ENCODE measurements at regions not wholly inside any gene's neighbourhood (a gene's known extent, or its start where the extent isn't known, plus 50 kb on each side); places are given as distances from the start of the nearest gene placed in this dataset.

DNA sequence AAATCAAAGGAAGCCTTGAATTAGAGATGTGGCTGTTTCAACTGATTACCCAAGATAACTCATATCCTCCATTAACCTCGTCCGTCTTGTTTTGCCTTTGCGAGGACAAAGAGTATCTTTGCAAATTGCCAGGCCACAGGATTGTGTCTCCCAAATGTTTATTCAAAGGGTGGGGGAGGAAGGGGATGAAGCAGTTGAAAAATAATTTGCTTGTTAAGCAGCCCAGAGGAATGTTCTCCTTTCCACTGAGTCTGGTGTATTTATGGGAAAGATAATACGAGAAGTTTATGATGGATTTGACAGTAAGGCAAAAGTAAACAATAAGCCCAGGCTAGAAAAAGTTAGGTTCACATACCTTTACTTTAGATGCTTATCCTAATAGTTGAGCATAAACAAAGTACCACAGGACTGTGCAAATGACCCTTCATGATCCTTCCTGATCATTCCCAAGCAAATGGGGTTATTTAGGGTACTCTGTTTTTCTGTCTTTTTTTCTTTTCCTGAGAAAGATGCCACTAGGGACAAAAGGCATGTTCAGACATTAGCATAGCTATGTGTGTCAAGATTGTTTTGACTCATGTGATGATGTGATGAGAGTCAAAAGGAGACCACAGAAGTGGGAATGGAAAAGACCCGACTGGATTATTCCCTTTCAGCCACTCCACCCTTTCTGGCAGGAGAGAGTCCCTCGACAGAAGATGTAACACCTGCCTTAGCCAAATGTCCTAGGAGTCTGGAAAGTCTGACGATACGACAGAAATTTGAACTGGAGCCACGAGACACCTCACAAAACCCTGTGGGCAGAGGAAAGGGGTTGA is 243.0 kb upstream of the GLI3 start:
- TF ChIP-seq POLR2A (IDR thresholded peaks at IDR 0.05) = no peak
- no peak for TF ChIP-seq POLR2AphosphoS5 (IDR thresholded peaks at IDR 0.05)
- no peak for TF ChIP-seq CTCF (IDR thresholded peaks at IDR 0.05)

Data from suprapubic skin (tissue), 4 donors.